Ovary (tissue), 3 donors: ENCODE measurements at regions not wholly inside any gene's neighbourhood (a gene's known extent, or its start where the extent isn't known, plus 50 kb on each side); places are given as distances from the start of the nearest gene placed in this dataset.

Experiments used
- POLR2A ChIP-seq: fragments of 450-650 bp; IDR thresholded peaks from one replicate; pipeline ENCODE4 v1.6.1; 2017; ENCODE audit warnings: antibody characterized with exemption, mild to moderate bottlenecking, moderate library complexity
- TF ChIP-seq, protein P1 (sequence below), 3 donors: fragments of 450-650 bp in 2 of 3; fragments of 200-600 bp in 1 of 3; IDR thresholded peaks; one replicate each; pipeline versions ENCODE4 v1.5.1 to v1.8.0; 2016 to 2022; ENCODE audit warnings: antibody characterized with exemption in 3 of 3, mild to moderate bottlenecking in 1 of 3
- donor health status: DM: no; HTN: no; CAD: no.

GRCh38 chr14:71728386-71728785 is 203.8 kb upstream of the RGS6 start:
- TF ChIP-seq, protein P1, sequence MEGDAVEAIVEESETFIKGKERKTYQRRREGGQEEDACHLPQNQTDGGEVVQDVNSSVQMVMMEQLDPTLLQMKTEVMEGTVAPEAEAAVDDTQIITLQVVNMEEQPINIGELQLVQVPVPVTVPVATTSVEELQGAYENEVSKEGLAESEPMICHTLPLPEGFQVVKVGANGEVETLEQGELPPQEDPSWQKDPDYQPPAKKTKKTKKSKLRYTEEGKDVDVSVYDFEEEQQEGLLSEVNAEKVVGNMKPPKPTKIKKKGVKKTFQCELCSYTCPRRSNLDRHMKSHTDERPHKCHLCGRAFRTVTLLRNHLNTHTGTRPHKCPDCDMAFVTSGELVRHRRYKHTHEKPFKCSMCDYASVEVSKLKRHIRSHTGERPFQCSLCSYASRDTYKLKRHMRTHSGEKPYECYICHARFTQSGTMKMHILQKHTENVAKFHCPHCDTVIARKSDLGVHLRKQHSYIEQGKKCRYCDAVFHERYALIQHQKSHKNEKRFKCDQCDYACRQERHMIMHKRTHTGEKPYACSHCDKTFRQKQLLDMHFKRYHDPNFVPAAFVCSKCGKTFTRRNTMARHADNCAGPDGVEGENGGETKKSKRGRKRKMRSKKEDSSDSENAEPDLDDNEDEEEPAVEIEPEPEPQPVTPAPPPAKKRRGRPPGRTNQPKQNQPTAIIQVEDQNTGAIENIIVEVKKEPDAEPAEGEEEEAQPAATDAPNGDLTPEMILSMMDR (IDR thresholded peaks at IDR 0.05): no peak
- no peak for TF ChIP-seq POLR2A
